ENCODE measurements at regions not wholly inside any gene's neighbourhood (a gene's known extent, or its start where the extent isn't known, plus 50 kb on each side); places are given as distances from the start of the nearest gene placed in this dataset.

- no CpG with 5 or more reads among the region's 7 CpGs for WGBS (ENCODE audit: extremely low coverage, insufficient coverage, low lambda C conversion rate)
Measured at GRCh38 chr5:20231040-20231439, 243.0 kb upstream of the CDH18 start.

GRCh38 chr5:20230010-20230409, 242.0 kb upstream of the CDH18 start:
- Histone ChIP-seq H3K4ac (ENCODE audit: low read depth, low read length) (no peak overlapping the region), H3K79me1 (ENCODE audit: low read length) (no peaks in the 10 kb centered on the region), H3K23ac (ENCODE audit: low read length) (no peak overlapping the region), H2AK5ac (ENCODE audit: low read length) (no peak overlapping the region), H3K4me3 (ENCODE audit: low read length) (no peak overlapping the region), H3K4me1 (ENCODE audit: control insufficient read depth, low read depth, low read length) (no peaks in the 10 kb centered on the region), H3K36me3 (ENCODE audit: control insufficient read depth, insufficient read depth, low read length) (no peaks in the 10 kb centered on the region), H3K27ac (ENCODE audit: low read depth, low read length) (no peak overlapping the region), H3K79me2 (ENCODE audit: control insufficient read depth, insufficient read depth, low read length) (no peaks in the 10 kb centered on the region), H4K5ac (ENCODE audit: low read length) (no peak overlapping the region), H3K18ac (ENCODE audit: low read length) (no peak overlapping the region), H3K9ac (ENCODE audit: low read length) (no peak overlapping the region), H3K27me3 (ENCODE audit: insufficient read depth, low read length, poor library complexity) (no peaks in the 10 kb centered on the region), H4K8ac (ENCODE audit: low read depth, low read length) (no peak overlapping the region), H2BK15ac (replicated peaks; ENCODE audit: low read depth) (no peak overlapping the region), H2BK5ac (ENCODE audit: low read length) (no peak overlapping the region), H3K56ac (ENCODE audit: low read length) (no peak overlapping the region), H3K4me2 (ENCODE audit: low read length) (no peak overlapping the region), H2BK120ac (ENCODE audit: low read depth, low read length) (no peak overlapping the region)
- WGBS (ENCODE audit: extremely low coverage, insufficient coverage, low lambda C conversion rate): no CpG with 5 or more reads among the region's 1 CpG
- no peak for DNase-seq

More at GRCh38 chr5:20231040-20231439, 243.0 kb upstream of the CDH18 start:
- Histone ChIP-seq H3K79me2 (ENCODE audit: control insufficient read depth, insufficient read depth, low read length) (no peaks in the 10 kb centered on the region), H3K27me3 (ENCODE audit: insufficient read depth, low read length, poor library complexity) (no peaks in the 10 kb centered on the region), H3K56ac (ENCODE audit: low read length) (no peak overlapping the region), H3K9ac (ENCODE audit: low read length) (no peak overlapping the region), H3K4ac (ENCODE audit: low read depth, low read length) (no peak overlapping the region), H2BK120ac (ENCODE audit: low read depth, low read length) (no peak overlapping the region), H3K27ac (ENCODE audit: low read depth, low read length) (no peak overlapping the region), H4K8ac (ENCODE audit: low read depth, low read length) (no peak overlapping the region), H3K36me3 (ENCODE audit: control insufficient read depth, insufficient read depth, low read length) (no peaks in the 10 kb centered on the region), H3K4me3 (ENCODE audit: low read length) (no peak overlapping the region), H2AK5ac (ENCODE audit: low read length) (no peak overlapping the region), H2BK15ac (replicated peaks; ENCODE audit: low read depth) (no peak overlapping the region), H3K23ac (ENCODE audit: low read length) (no peak overlapping the region), H3K18ac (ENCODE audit: low read length) (no peak overlapping the region), H3K4me2 (ENCODE audit: low read length) (no peak overlapping the region), H4K5ac (ENCODE audit: low read length) (no peak overlapping the region), H3K79me1 (ENCODE audit: low read length) (no peaks in the 10 kb centered on the region), H3K4me1 (ENCODE audit: control insufficient read depth, low read depth, low read length) (no peaks in the 10 kb centered on the region), H2BK5ac (ENCODE audit: low read length) (no peak overlapping the region)
- no peak for DNase-seq

- Histone ChIP-seq H3K27me3 (ENCODE audit: insufficient read depth, low read length, poor library complexity) (no peaks in the 10 kb centered on the region), H4K5ac (ENCODE audit: low read length) (no peak overlapping the region), H3K36me3 (ENCODE audit: control insufficient read depth, insufficient read depth, low read length) (no peaks in the 10 kb centered on the region), H3K79me1 (ENCODE audit: low read length) (no peaks in the 10 kb centered on the region), H3K27ac (ENCODE audit: low read depth, low read length) (no peak overlapping the region), H3K4me2 (ENCODE audit: low read length) (no peak overlapping the region), H3K4me3 (ENCODE audit: low read length) (no peak overlapping the region), H2AK5ac (ENCODE audit: low read length) (no peak overlapping the region), H3K79me2 (ENCODE audit: control insufficient read depth, insufficient read depth, low read length) (no peaks in the 10 kb centered on the region), H3K23ac (ENCODE audit: low read length) (no peak overlapping the region), H3K56ac (ENCODE audit: low read length) (no peak overlapping the region), H2BK5ac (ENCODE audit: low read length) (no peak overlapping the region), H3K9ac (ENCODE audit: low read length) (no peak overlapping the region), H3K18ac (ENCODE audit: low read length) (no peak overlapping the region), H3K4me1 (ENCODE audit: control insufficient read depth, low read depth, low read length) (no peaks in the 10 kb centered on the region), H3K4ac (ENCODE audit: low read depth, low read length) (no peak overlapping the region), H4K8ac (ENCODE audit: low read depth, low read length) (no peak overlapping the region), H2BK120ac (ENCODE audit: low read depth, low read length) (no peak overlapping the region), H2BK15ac (replicated peaks; ENCODE audit: low read depth) (no peak overlapping the region)
- WGBS (ENCODE audit: extremely low coverage, insufficient coverage, low lambda C conversion rate): no CpG with 5 or more reads among the region's 2 CpGs
- DNase-seq: no peak
Measured at GRCh38 chr5:20229303-20230005, 241.5 kb upstream of the CDH18 start.

- Histone ChIP-seq H2AK5ac (ENCODE audit: low read length) (no peak overlapping the region), H3K23ac (ENCODE audit: low read length) (no peak overlapping the region), H2BK15ac (replicated peaks; ENCODE audit: low read depth) (no peak overlapping the region), H3K27ac (ENCODE audit: low read depth, low read length) (no peak overlapping the region), H3K4me3 (ENCODE audit: low read length) (no peak overlapping the region), H3K56ac (ENCODE audit: low read length) (no peak overlapping the region), H3K4ac (ENCODE audit: low read depth, low read length) (no peak overlapping the region), H2BK120ac (ENCODE audit: low read depth, low read length) (no peak overlapping the region), H4K5ac (ENCODE audit: low read length) (no peak overlapping the region), H3K36me3 (ENCODE audit: control insufficient read depth, insufficient read depth, low read length) (no peaks in the 10 kb centered on the region), H3K4me2 (ENCODE audit: low read length) (no peak overlapping the region), H3K4me1 (ENCODE audit: control insufficient read depth, low read depth, low read length) (no peaks in the 10 kb centered on the region), H3K79me2 (ENCODE audit: control insufficient read depth, insufficient read depth, low read length) (no peaks in the 10 kb centered on the region), H4K8ac (ENCODE audit: low read depth, low read length) (no peak overlapping the region), H3K9ac (ENCODE audit: low read length) (no peak overlapping the region), H3K27me3 (ENCODE audit: insufficient read depth, low read length, poor library complexity) (no peaks in the 10 kb centered on the region), H3K79me1 (ENCODE audit: low read length) (no peaks in the 10 kb centered on the region), H2BK5ac (ENCODE audit: low read length) (no peak overlapping the region), H3K18ac (ENCODE audit: low read length) (no peak overlapping the region)
- no CpG with 5 or more reads among the region's 2 CpGs for WGBS (ENCODE audit: extremely low coverage, insufficient coverage, low lambda C conversion rate)
- no peak for DNase-seq
Measured at GRCh38 chr5:20224966-20225365, 237.0 kb upstream of the CDH18 start.

GRCh38 chr5:20224046-20224445, 236.0 kb upstream of the CDH18 start:
- no peak overlapping the region for H4K5ac ChIP-seq (ENCODE audit: low read length)

GRCh38 chr5:20223451-20223850, 235.5 kb upstream of the CDH18 start:
- no CpG with 5 or more reads among the region's 2 CpGs for WGBS (ENCODE audit: extremely low coverage, insufficient coverage, low lambda C conversion rate)
- Histone ChIP-seq H3K4me3 (ENCODE audit: low read length) (no peak overlapping the region), H3K56ac (ENCODE audit: low read length) (no peak overlapping the region), H2BK120ac (ENCODE audit: low read depth, low read length) (no peak overlapping the region), H3K27me3 (ENCODE audit: insufficient read depth, low read length, poor library complexity) (no peaks in the 10 kb centered on the region), H3K23ac (ENCODE audit: low read length) (no peak overlapping the region), H3K4ac (ENCODE audit: low read depth, low read length) (no peak overlapping the region), H3K27ac (ENCODE audit: low read depth, low read length) (no peak overlapping the region), H3K18ac (ENCODE audit: low read length) (no peak overlapping the region), H2BK15ac (replicated peaks; ENCODE audit: low read depth) (no peak overlapping the region), H3K4me2 (ENCODE audit: low read length) (no peak overlapping the region), H4K8ac (ENCODE audit: low read depth, low read length) (no peak overlapping the region), H3K9ac (ENCODE audit: low read length) (no peak overlapping the region), H3K79me1 (ENCODE audit: low read length) (no peaks in the 10 kb centered on the region), H2BK5ac (ENCODE audit: low read length) (no peak overlapping the region), H3K36me3 (ENCODE audit: control insufficient read depth, insufficient read depth, low read length) (no peaks in the 10 kb centered on the region), H2AK5ac (ENCODE audit: low read length) (no peak overlapping the region), H3K4me1 (ENCODE audit: control insufficient read depth, low read depth, low read length) (no peaks in the 10 kb centered on the region), H4K5ac (ENCODE audit: low read length) (no peak overlapping the region), H3K79me2 (ENCODE audit: control insufficient read depth, insufficient read depth, low read length) (no peaks in the 10 kb centered on the region)
- no peak for DNase-seq

More at GRCh38 chr5:20224046-20224445, 236.0 kb upstream of the CDH18 start:
- H3K36me3 ChIP-seq (ENCODE audit: control insufficient read depth, insufficient read depth, low read length): no peaks in the 10 kb centered on the region
- WGBS (ENCODE audit: extremely low coverage, insufficient coverage, low lambda C conversion rate): no CpG with 5 or more reads among the region's 1 CpG
- H2BK15ac ChIP-seq (replicated peaks; ENCODE audit: low read depth): no peak overlapping the region
- H4K8ac ChIP-seq (ENCODE audit: low read depth, low read length): no peak overlapping the region
- H3K79me1 ChIP-seq (ENCODE audit: low read length): no peaks in the 10 kb centered on the region
- H2BK5ac ChIP-seq (ENCODE audit: low read length): no peak overlapping the region
- no peak overlapping the region for H3K27ac ChIP-seq (ENCODE audit: low read depth, low read length)
- no peak overlapping the region for H2AK5ac ChIP-seq (ENCODE audit: low read length)
- DNase-seq: no peak
- no peak overlapping the region for H2BK120ac ChIP-seq (ENCODE audit: low read depth, low read length)
- no peak overlapping the region for H3K18ac ChIP-seq (ENCODE audit: low read length)
- no peak overlapping the region for H3K4ac ChIP-seq (ENCODE audit: low read depth, low read length)
- H3K56ac ChIP-seq (ENCODE audit: low read length): no peak overlapping the region
- no peak overlapping the region for H3K23ac ChIP-seq (ENCODE audit: low read length)
- H3K4me3 ChIP-seq (ENCODE audit: low read length): no peak overlapping the region
- H3K27me3 ChIP-seq (ENCODE audit: insufficient read depth, low read length, poor library complexity): no peaks in the 10 kb centered on the region
- H3K4me1 ChIP-seq (ENCODE audit: control insufficient read depth, low read depth, low read length): no peaks in the 10 kb centered on the region
- no peak overlapping the region for H3K4me2 ChIP-seq (ENCODE audit: low read length)
- no peaks in the 10 kb centered on the region for H3K79me2 ChIP-seq (ENCODE audit: control insufficient read depth, insufficient read depth, low read length)
- H3K9ac ChIP-seq (ENCODE audit: low read length): no peak overlapping the region

Data from mesendoderm (in vitro differentiated cells).